ENCODE measurements at regions not wholly inside any gene's neighbourhood (a gene's known extent, or its start where the extent isn't known, plus 50 kb on each side); places are given as distances from the start of the nearest gene placed in this dataset.
A peak's percentile ranks its signal among the peaks of the same experiment; 100 is the strongest.

DNA sequence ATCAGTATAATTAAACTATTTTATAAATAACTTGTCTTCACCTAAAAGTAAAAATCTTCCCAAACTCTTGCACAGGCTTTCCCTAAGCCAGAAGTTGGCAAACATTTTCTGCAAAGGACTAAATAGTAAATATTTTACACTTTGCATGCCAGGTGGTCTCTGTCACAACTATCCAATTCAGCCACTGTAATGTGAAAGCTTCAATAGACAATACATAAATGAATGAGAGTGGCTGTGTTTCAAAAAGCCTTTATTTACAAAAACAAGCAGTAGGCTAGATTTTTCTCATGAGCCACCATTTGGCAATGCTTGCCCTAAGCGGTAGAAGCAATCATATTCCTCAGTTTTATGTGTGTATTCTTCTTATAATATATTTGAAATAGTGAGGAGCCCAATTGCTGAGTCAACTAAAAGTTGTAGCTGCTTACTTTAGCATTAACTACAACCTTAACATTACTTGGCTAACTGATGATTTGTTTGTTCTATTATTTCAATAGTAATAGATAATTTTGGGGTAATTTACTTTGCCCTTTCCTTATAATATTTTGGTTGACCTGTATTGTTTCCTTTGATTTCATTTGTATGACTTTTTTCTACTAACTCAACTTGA is 236.0 kb upstream of the SYT1 start:
- ChIA-PET POLR2A (no interaction called here), CTCF (no interaction called here)
- Histone ChIP-seq H3K4me1 (no peaks in the 10 kb centered on the region), H3K9me3 (peaks cover 5% of the 10 kb centered on the region; the same call in 1 of the 3 replicates), H3K4me3 (no peak overlapping the region), H3K27ac (no peak overlapping the region), H3K4me2 (no peak overlapping the region)
- FAIRE-seq (no peak), DNase-seq (ENCODE audit: low read depth in 1 of 2, low spot score in 1 of 2) (no peak), ATAC-seq (no peak)
- WGBS (ENCODE audit: missing lambda C conversion rate) = 77% methylated on average over 1 of the region's 1 CpG
- TF ChIP-seq HEYL (CRISPR knock-in tag; IDR thresholded peaks at IDR 0.05) (no peak), FOSL2 (IDR thresholded peaks at IDR 0.05) (no peak), FOSL2 (CRISPR knock-in tag; IDR thresholded peaks at IDR 0.05) (no peak), RCOR1 (IDR thresholded peaks at IDR 0.05; ENCODE audit: low read depth, low read length) (no peak), MAFK (IDR thresholded peaks at IDR 0.05; ENCODE audit: partially characterized antibody) (peak; percentile 68)
- TF ChIP-seq, protein P1, sequence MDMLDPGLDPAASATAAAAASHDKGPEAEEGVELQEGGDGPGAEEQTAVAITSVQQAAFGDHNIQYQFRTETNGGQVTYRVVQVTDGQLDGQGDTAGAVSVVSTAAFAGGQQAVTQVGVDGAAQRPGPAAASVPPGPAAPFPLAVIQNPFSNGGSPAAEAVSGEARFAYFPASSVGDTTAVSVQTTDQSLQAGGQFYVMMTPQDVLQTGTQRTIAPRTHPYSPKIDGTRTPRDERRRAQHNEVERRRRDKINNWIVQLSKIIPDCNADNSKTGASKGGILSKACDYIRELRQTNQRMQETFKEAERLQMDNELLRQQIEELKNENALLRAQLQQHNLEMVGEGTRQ (IDR thresholded peaks at IDR 0.05) = no peak

- ATAC-seq = no peak
- no peak for DNase-seq (ENCODE audit: low read depth in 1 of 2, low spot score in 1 of 2)
- Histone ChIP-seq H3K9me3 (peaks cover 1% of the 10 kb centered on the region; the same call in 1 of the 3 replicates), H3K4me3 (no peak overlapping the region), H3K27ac (no peak overlapping the region), H3K4me2 (no peak overlapping the region), H3K4me1 (no peaks in the 10 kb centered on the region)
- POLR2A ChIA-PET = no interaction called here
- 57% methylated on average over 4 of the region's 4 CpGs for WGBS (ENCODE audit: missing lambda C conversion rate)
- CTCF ChIA-PET = no interaction called here
- TF ChIP-seq CEBPB (IDR thresholded peaks at IDR 0.05) = 0 out of 4 replicates have a peak, but pooled peaks of 1 of the 2 experiments have one; percentile 9
- TF ChIP-seq NFE2L2 (conservative IDR thresholded peaks at IDR 0.05; ENCODE audit: low read length) = no peak
- TF ChIP-seq, protein P2, sequence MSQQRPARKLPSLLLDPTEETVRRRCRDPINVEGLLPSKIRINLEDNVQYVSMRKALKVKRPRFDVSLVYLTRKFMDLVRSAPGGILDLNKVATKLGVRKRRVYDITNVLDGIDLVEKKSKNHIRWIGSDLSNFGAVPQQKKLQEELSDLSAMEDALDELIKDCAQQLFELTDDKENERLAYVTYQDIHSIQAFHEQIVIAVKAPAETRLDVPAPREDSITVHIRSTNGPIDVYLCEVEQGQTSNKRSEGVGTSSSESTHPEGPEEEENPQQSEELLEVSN (IDR thresholded peaks at IDR 0.05; ENCODE audit: borderline replicate concordance, low read depth) = no peak
- FAIRE-seq = no peak
Observed at GRCh38 chr12:78636231-78636855, 228.2 kb upstream of the SYT1 start.

GRCh38 chr12:78641837-78642423 is 222.6 kb upstream of the SYT1 start:
- Histone ChIP-seq H3K9me3 (no peaks in the 10 kb centered on the region), H3K27ac (0 out of 6 replicates have a peak overlapping the region, but pooled peaks of 1 of the 2 experiments have one; percentile 7), H3K4me3 (no peak overlapping the region), H3K4me2 (no peak overlapping the region), H3K4me1 (0 out of 3 replicates have a peak, but pooled peaks cover 2% of the 10 kb centered on the region)
- TF ChIP-seq FOSL2 (IDR thresholded peaks at IDR 0.05) (no peak), FOSL2 (CRISPR knock-in tag; IDR thresholded peaks at IDR 0.05) (no peak), RAD21 (conservative IDR thresholded peaks at IDR 0.05 in 1 of 2, IDR thresholded peaks at IDR 0.05 in 1 of 2) (peak; percentile 23 to 26; a peak in 1 of 5 replicates), CHD2 (IDR thresholded peaks at IDR 0.05; ENCODE audit: low read length, partially characterized antibody) (no peak), MAZ (IDR thresholded peaks at IDR 0.05; ENCODE audit: borderline replicate concordance, low read depth, low read length) (no peak), HEYL (CRISPR knock-in tag; IDR thresholded peaks at IDR 0.05) (no peak), BHLHE40 (IDR thresholded peaks at IDR 0.05; ENCODE audit: low read depth, low read length) (no peak), ZNF302 (CRISPR knock-in tag; IDR thresholded peaks at IDR 0.05) (no peak), KDM1A (IDR thresholded peaks at IDR 0.05; ENCODE audit: low read depth) (no peak), SMC3 (IDR thresholded peaks at IDR 0.05) (0 out of 3 replicates have a peak, but pooled peaks have one; percentile 18)
- TF ChIP-seq, protein P3, sequence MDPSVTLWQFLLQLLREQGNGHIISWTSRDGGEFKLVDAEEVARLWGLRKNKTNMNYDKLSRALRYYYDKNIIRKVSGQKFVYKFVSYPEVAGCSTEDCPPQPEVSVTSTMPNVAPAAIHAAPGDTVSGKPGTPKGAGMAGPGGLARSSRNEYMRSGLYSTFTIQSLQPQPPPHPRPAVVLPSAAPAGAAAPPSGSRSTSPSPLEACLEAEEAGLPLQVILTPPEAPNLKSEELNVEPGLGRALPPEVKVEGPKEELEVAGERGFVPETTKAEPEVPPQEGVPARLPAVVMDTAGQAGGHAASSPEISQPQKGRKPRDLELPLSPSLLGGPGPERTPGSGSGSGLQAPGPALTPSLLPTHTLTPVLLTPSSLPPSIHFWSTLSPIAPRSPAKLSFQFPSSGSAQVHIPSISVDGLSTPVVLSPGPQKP (IDR thresholded peaks at IDR 0.05; ENCODE audit: low read depth, low read length) = no peak
- ATAC-seq (peak in 1 of 2 experiments; percentile 78; a peak in 3 of 6 replicates), FAIRE-seq (peak; percentile 67), DNase-seq (ENCODE audit: low read depth in 1 of 2, low spot score in 1 of 2) (peak in 1 of 2 experiments; percentile 26)
- ChIA-PET CTCF (no interaction called here), POLR2A (no interaction called here)
- WGBS (ENCODE audit: missing lambda C conversion rate) = 13% methylated on average over 1 of the region's 1 CpG
